SK-N-SH (cell line): ENCODE measurements at regions not wholly inside any gene's neighbourhood (a gene's known extent, or its start where the extent isn't known, plus 50 kb on each side); places are given as distances from the start of the nearest gene placed in this dataset.

Experiments used
- CTCF ChIA-PET: fragments of 300-600, 350-600 bp; formaldehyde crosslinking; extraction: SDS; loops from one replicate; lab custom pipeline; 2021; lab: Yijun Ruan, JAX
- POLR2A ChIA-PET: fragments of 350-600 bp; sonication (Branson Sonifier 250); formaldehyde crosslinking; extraction: SDS; loops from one replicate; lab custom pipeline; 2020; ENCODE audit warnings: antibody characterized with exemption, inconsistent platforms; lab: Yijun Ruan, JAX
- DNase-seq: peaks from one replicate; pipeline ENCODE4 v3.0.0; 2012
- H2AFZ ChIP-seq: fragments of 200-600 bp; sonication (generic); 2 replicates; pipeline ENCODE4 v1.8.1; 2016; ENCODE audit warnings: antibody characterized with exemption, mild to moderate bottlenecking, low read depth
- H3F3A ChIP-seq: fragments of 200-600 bp; sonication (generic); replicated peaks from 2 replicates; pipeline ENCODE3; 2016; ENCODE audit warnings: antibody characterized with exemption, mild to moderate bottlenecking; ENCODE audit not compliant: insufficient read depth
- H3K27ac ChIP-seq, 2 experiments: fragments of 200-500 bp in 1 of 2; fragments of 200-600 bp in 1 of 2; sonication (Bioruptor generic) in 1 of 2; sonication (generic), shearing (Covaris generic) in 1 of 2; 2 replicates each; pipeline versions ENCODE4 v1.5.1 to v1.6.1; 2014 to 2016; ENCODE audit warnings: low read depth in 2 of 2, inconsistent platforms in 1 of 2, low read length in 1 of 2, mild to moderate bottlenecking in 1 of 2, mixed read lengths in 1 of 2
- H3K27me3 ChIP-seq: fragments of 200-600 bp; sonication (generic), shearing (Covaris generic); 2 replicates; pipeline ENCODE4 v1.6.1; 2016; ENCODE audit warnings: mixed run types; ENCODE audit not compliant: insufficient read depth
- H3K36me3 ChIP-seq, 2 experiments: fragments of 200-500 bp in 1 of 2; fragments of 200-600 bp in 1 of 2; sonication (Bioruptor generic) in 1 of 2; sonication (generic) in 1 of 2; replicated peaks in 1 of 2; 2 replicates each; pipeline versions ENCODE3 to v1.5.1; 2014 to 2016; ENCODE audit warnings: low read length in 1 of 2, mild to moderate bottlenecking in 1 of 2; ENCODE audit not compliant: insufficient read depth in 2 of 2, control insufficient read depth in 1 of 2
- H3K4me1 ChIP-seq, 2 experiments: fragments of 200-500 bp in 1 of 2; fragments of 200-600 bp in 1 of 2; sonication (Bioruptor generic) in 1 of 2; sonication (generic), shearing (Covaris generic) in 1 of 2; 2 replicates each; pipeline versions ENCODE4 v1.5.1 to v1.6.1; 2014 to 2016; ENCODE audit warnings: low read depth in 1 of 2, low read length in 1 of 2, mixed run types in 1 of 2; ENCODE audit not compliant: insufficient read depth in 2 of 2, control insufficient read depth in 1 of 2
- H3K4me2 ChIP-seq: fragments of 200-600 bp; sonication (generic), shearing (Covaris generic); 2 replicates; pipeline ENCODE4 v1.6.1; 2017; ENCODE audit warnings: mixed run types
- H3K4me3 ChIP-seq, 2 experiments: fragments of 200-500 bp in 1 of 2; fragments of 200-600 bp in 1 of 2; sonication (Bioruptor generic) in 1 of 2; sonication (generic), shearing (Covaris generic) in 1 of 2; 2 replicates each; pipeline versions ENCODE4 v1.5.1 to v1.8.1; 2014 to 2016; ENCODE audit warnings: low read depth in 2 of 2, inconsistent platforms in 1 of 2, low read length in 1 of 2, mild to moderate bottlenecking in 1 of 2, mixed read lengths in 1 of 2, moderate library complexity in 1 of 2
- H3K79me2 ChIP-seq: fragments of 200-600 bp; sonication (generic); 2 replicates; pipeline ENCODE4 v1.8.1; 2017; ENCODE audit warnings: mild to moderate bottlenecking; ENCODE audit not compliant: insufficient read depth
- H3K9ac ChIP-seq: fragments of 200-600 bp; sonication (generic); 2 replicates; pipeline ENCODE4 v1.6.1; 2017; ENCODE audit warnings: mixed run types
- H3K9me2 ChIP-seq: fragments of 200-600 bp; sonication (generic); 2 replicates; pipeline ENCODE4 v1.6.1; 2017; ENCODE audit warnings: mixed run types
- H3K9me3 ChIP-seq: fragments of 200-600 bp; sonication (generic); 2 replicates; pipeline ENCODE4 v1.6.1; 2017; ENCODE audit warnings: mixed run types, mild to moderate bottlenecking, moderate library complexity
- H4K20me1 ChIP-seq: fragments of 200-600 bp; sonication (generic); 2 replicates; pipeline ENCODE4 v1.6.1; 2017; ENCODE audit warnings: mild to moderate bottlenecking, mixed run types; ENCODE audit not compliant: insufficient read depth
- CHD2 ChIP-seq: fragments of 150-350 bp; IDR thresholded peaks from 2 replicates; pipeline ENCODE4 v1.6.1; 2018; ENCODE audit warnings: low read length; ENCODE audit not compliant: partially characterized antibody
- ELF1 ChIP-seq: IDR thresholded peaks from 2 replicates; pipeline ENCODE4 v1.4.0; 2012
- FOSL2 ChIP-seq: IDR thresholded peaks from 2 replicates; pipeline ENCODE4 v1.4.0; 2012; ENCODE audit warnings: low read depth, mild to moderate bottlenecking, moderate library complexity, borderline replicate concordance
- FOXJ3 ChIP-seq: sonication (generic); formaldehyde crosslinking; IDR thresholded peaks from 2 replicates; pipeline ENCODE4 v1.5.1; 2020; ENCODE audit warnings: mild to moderate bottlenecking, missing genetic modification reagents
- GABPA ChIP-seq: IDR thresholded peaks from 2 replicates; pipeline ENCODE4 v1.4.0; 2012; ENCODE audit warnings: low read depth, mild to moderate bottlenecking
- GATA2 ChIP-seq: sonication (generic); formaldehyde crosslinking; IDR thresholded peaks from 2 replicates; pipeline ENCODE4 v1.5.0; 2020; ENCODE audit warnings: mild to moderate bottlenecking, missing genetic modification reagents
- MXI1 ChIP-seq: IDR thresholded peaks from 2 replicates; pipeline ENCODE4 v1.6.1; 2012; ENCODE audit warnings: mild to moderate bottlenecking, low read depth, low read length, improper control_type of control experiment
- NRF1 ChIP-seq: IDR thresholded peaks from 2 replicates; pipeline ENCODE4 v1.6.1; 2012; ENCODE audit warnings: low read depth, mild to moderate bottlenecking, low read length
- POLR2AphosphoS5 ChIP-seq: IDR thresholded peaks from 2 replicates; pipeline ENCODE4 v1.6.1; 2012; ENCODE audit warnings: low read depth, low read length
- RCOR1 ChIP-seq: fragments of 150-350 bp; IDR thresholded peaks from 2 replicates; pipeline ENCODE4 v1.6.1; 2017; ENCODE audit warnings: antibody characterized with exemption, low read length
- RFX5 ChIP-seq: IDR thresholded peaks from 2 replicates; pipeline ENCODE4 v1.6.1; 2012; ENCODE audit warnings: mild to moderate bottlenecking, improper control_type of control experiment, low read length
- SMC3 ChIP-seq: IDR thresholded peaks from 2 replicates; pipeline ENCODE4 v1.6.1; 2012; ENCODE audit warnings: low read depth, low read length, improper control_type of control experiment
- TAF1 ChIP-seq: IDR thresholded peaks from 2 replicates; pipeline ENCODE4 v1.6.1; 2012; ENCODE audit warnings: low read depth, mild to moderate bottlenecking, low read length, moderate library complexity, borderline replicate concordance
- TEAD4 ChIP-seq: IDR thresholded peaks from 2 replicates; pipeline ENCODE4 v1.4.0; 2012; ENCODE audit warnings: mild to moderate bottlenecking, borderline replicate concordance; ENCODE audit not compliant: insufficient read depth
- USF2 ChIP-seq: fragments of 150-350 bp; IDR thresholded peaks from 2 replicates; pipeline ENCODE4 v1.6.1; 2017; ENCODE audit warnings: antibody characterized with exemption, low read length, low read depth, borderline replicate concordance
- YY1 ChIP-seq: IDR thresholded peaks from 2 replicates; pipeline ENCODE4 v1.4.0; 2012; ENCODE audit warnings: low read depth, mild to moderate bottlenecking
- WGBS: methylation state at CpG from one replicate; pipeline ENCODE4 v1.1.6; 2017; ENCODE audit warnings: low lambda C conversion rate; 5-methylcytosine and 5-hydroxymethylcytosine counted together
- TF ChIP-seq, protein P1 (sequence below): IDR thresholded peaks from 2 replicates; pipeline ENCODE4; 2012
- TF ChIP-seq, protein P2 (sequence below): fragments of 150-350 bp; IDR thresholded peaks from 2 replicates; pipeline ENCODE4 v1.6.1; 2016; ENCODE audit warnings: mild to moderate bottlenecking, low read depth, low read length

DNA sequence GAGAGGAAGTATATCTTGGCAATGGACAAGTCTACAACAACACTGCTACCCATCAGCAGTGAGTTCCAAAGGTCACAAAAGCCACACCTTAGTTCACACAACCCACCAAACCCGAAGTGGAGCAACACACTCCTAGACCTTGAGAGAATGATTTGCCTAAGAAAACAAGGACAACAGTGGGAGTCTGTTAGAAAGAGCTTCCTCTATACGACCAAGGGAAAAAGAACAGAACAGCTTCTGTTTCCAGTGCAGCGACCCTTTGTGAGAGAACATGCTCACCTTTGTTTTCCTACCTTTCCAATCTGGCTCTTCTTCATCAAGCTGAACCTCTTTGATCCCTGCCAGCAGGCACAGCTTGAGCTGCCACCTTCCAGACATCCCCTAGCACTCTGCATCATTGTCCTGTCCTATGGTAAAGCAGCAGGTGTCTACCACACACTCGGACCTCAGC lies 56.7 kb upstream of the PALMD start:
- no peaks in the 10 kb centered on the region for H3K27me3 ChIP-seq
- H3K36me3 ChIP-seq = no peaks in the 10 kb centered on the region
- TF ChIP-seq, protein P1, sequence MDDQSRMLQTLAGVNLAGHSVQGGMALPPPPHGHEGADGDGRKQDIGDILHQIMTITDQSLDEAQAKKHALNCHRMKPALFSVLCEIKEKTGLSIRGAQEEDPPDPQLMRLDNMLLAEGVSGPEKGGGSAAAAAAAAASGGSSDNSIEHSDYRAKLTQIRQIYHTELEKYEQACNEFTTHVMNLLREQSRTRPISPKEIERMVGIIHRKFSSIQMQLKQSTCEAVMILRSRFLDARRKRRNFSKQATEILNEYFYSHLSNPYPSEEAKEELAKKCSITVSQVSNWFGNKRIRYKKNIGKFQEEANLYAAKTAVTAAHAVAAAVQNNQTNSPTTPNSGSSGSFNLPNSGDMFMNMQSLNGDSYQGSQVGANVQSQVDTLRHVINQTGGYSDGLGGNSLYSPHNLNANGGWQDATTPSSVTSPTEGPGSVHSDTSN = no peak
- TF ChIP-seq GABPA (no peak), RCOR1 (no peak), NRF1 (no peak), RFX5 (no peak), USF2 (no peak), YY1 (no peak), TAF1 (no peak), TEAD4 (no peak), SMC3 (no peak), CHD2 (no peak), ELF1 (no peak), POLR2AphosphoS5 (no peak), MXI1 (no peak), FOXJ3 (CRISPR knock-in tag) (no peak), FOSL2 (no peak), GATA2 (no peak)
- TF ChIP-seq, protein P2, sequence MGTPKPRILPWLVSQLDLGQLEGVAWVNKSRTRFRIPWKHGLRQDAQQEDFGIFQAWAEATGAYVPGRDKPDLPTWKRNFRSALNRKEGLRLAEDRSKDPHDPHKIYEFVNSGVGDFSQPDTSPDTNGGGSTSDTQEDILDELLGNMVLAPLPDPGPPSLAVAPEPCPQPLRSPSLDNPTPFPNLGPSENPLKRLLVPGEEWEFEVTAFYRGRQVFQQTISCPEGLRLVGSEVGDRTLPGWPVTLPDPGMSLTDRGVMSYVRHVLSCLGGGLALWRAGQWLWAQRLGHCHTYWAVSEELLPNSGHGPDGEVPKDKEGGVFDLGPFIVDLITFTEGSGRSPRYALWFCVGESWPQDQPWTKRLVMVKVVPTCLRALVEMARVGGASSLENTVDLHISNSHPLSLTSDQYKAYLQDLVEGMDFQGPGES = no peak
- TF ChIP-seq, all 33 proteins: peak for 0
- Histone ChIP-seq H3K9me2 (no peaks in the 10 kb centered on the region), H3K79me2 (no peaks in the 10 kb centered on the region), H3K4me1 (peaks cover 0 to 23% of the 10 kb centered on the region in 2 experiments; a peak in 2 of 4 replicates), H3F3A (peaks cover 20% of the 10 kb centered on the region), H3K9me3 (no peaks in the 10 kb centered on the region), H2AFZ (peak overlapping the region; percentile 47; the same call in 1 of the 2 replicates), H3K4me2 (no peak overlapping the region), H3K9ac (no peak overlapping the region), H3K27ac (peak overlapping the region in 1 of 2 experiments; percentile 99; a peak in 2 of 4 replicates), H4K20me1 (no peaks in the 10 kb centered on the region), H3K4me3 (no peak overlapping the region)
- WGBS = 89% methylated on average over 4 of the region's 4 CpGs
- ChIA-PET POLR2A (no interaction called here), CTCF (interaction anchor here (0.8 kb wide), 1 partner anchor 22 kb away, joined by 3 read pairs; no protein-coding TSS in a partner anchor)
- DNase-seq = no peak
